ENCODE measurements at regions not wholly inside any gene's neighbourhood (a gene's known extent, or its start where the extent isn't known, plus 50 kb on each side); places are given as distances from the start of the nearest gene placed in this dataset.

- no peak for TF ChIP-seq POLR2A (IDR thresholded peaks at IDR 0.05)
- TF ChIP-seq, protein P1, sequence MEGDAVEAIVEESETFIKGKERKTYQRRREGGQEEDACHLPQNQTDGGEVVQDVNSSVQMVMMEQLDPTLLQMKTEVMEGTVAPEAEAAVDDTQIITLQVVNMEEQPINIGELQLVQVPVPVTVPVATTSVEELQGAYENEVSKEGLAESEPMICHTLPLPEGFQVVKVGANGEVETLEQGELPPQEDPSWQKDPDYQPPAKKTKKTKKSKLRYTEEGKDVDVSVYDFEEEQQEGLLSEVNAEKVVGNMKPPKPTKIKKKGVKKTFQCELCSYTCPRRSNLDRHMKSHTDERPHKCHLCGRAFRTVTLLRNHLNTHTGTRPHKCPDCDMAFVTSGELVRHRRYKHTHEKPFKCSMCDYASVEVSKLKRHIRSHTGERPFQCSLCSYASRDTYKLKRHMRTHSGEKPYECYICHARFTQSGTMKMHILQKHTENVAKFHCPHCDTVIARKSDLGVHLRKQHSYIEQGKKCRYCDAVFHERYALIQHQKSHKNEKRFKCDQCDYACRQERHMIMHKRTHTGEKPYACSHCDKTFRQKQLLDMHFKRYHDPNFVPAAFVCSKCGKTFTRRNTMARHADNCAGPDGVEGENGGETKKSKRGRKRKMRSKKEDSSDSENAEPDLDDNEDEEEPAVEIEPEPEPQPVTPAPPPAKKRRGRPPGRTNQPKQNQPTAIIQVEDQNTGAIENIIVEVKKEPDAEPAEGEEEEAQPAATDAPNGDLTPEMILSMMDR (IDR thresholded peaks at IDR 0.05): no peak
Measured at GRCh38 chr15:70479056-70479455, 284.3 kb downstream of the UACA start.

All from prostate gland (tissue), 2 donors.